KMS-11 (cell line): ENCODE measurements at regions not wholly inside any gene's neighbourhood (a gene's known extent, or its start where the extent isn't known, plus 50 kb on each side); places are given as distances from the start of the nearest gene placed in this dataset.

Source experiments
- H2AFZ ChIP-seq: fragments of 200-600 bp; sonication (generic); 2 replicates; pipeline ENCODE4 v1.6.1; 2016; ENCODE audit warnings: antibody characterized with exemption, mixed run types, low read depth
- H3K27ac ChIP-seq: fragments of 200-600 bp; sonication (generic); 2 replicates; pipeline ENCODE4 v1.6.1; 2016; ENCODE audit warnings: mild to moderate bottlenecking, mixed run types
- H3K27me3 ChIP-seq: fragments of 200-600 bp; sonication (generic); 2 replicates; pipeline ENCODE4 v1.6.1; 2017; ENCODE audit warnings: mild to moderate bottlenecking, low read depth, mixed run types, moderate library complexity; ENCODE audit not compliant: insufficient read depth
- H3K36me3 ChIP-seq: fragments of 200-600 bp; sonication (generic); 2 replicates; pipeline ENCODE4 v1.6.1; 2017; ENCODE audit warnings: mild to moderate bottlenecking, mixed run types; ENCODE audit not compliant: insufficient read depth
- H3K4me1 ChIP-seq: fragments of 200-600 bp; sonication (generic); 2 replicates; pipeline ENCODE4 v1.6.1; 2016; ENCODE audit warnings: mild to moderate bottlenecking, low read depth, mixed run types; ENCODE audit not compliant: poor library complexity, severe bottlenecking
- H3K4me2 ChIP-seq: fragments of 200-600 bp; sonication (generic); 2 replicates; pipeline ENCODE4 v1.7.0; 2016; ENCODE audit warnings: mild to moderate bottlenecking, mixed run types
- H3K4me3 ChIP-seq: fragments of 200-600 bp; sonication (generic); IDR thresholded peaks from 2 replicates; pipeline ENCODE4 v1.6.1; 2017; ENCODE audit warnings: low read depth, low read length, mixed read lengths; ENCODE audit not compliant: insufficient read depth
- H3K79me2 ChIP-seq: fragments of 200-600 bp; sonication (generic); 2 replicates; pipeline ENCODE4 v1.6.1; 2016; ENCODE audit warnings: low read depth, mixed run types; ENCODE audit not compliant: insufficient read depth
- H3K9ac ChIP-seq: fragments of 200-600 bp; sonication (generic); 2 replicates; pipeline ENCODE4 v1.6.1; 2016; ENCODE audit warnings: mild to moderate bottlenecking, mixed run types
- H4K20me1 ChIP-seq: fragments of 200-600 bp; sonication (generic); 2 replicates; pipeline ENCODE4 v1.6.1; 2016; ENCODE audit warnings: mild to moderate bottlenecking, mixed run types; ENCODE audit not compliant: insufficient read depth
- TF ChIP-seq, protein P1 (sequence below): fragments of 200-600 bp; sonication (generic); conservative IDR thresholded peaks from 2 replicates; pipeline ENCODE4 v1.6.1; 2017; ENCODE audit warnings: low read depth, mild to moderate bottlenecking, antibody characterized with exemption, low read length, moderate library complexity, mixed read lengths

DNA sequence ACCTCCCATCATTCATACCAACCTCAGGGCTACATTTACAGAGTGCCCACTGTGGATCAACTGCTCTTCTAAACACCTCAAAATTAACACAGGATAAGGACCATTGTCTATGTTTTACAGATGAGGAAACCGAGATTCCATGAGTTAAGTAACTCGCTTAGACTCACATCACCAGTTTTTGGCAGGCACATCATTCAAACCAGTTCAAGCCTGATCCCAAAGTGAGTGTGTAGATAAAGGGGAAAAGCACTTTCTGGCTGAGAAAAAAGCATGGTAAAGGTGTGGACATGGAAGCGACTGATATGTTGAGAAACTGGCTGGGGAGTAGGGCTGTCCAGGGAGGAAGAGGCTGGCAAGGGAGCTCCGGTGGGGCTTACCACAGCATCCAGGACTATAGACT, 193.7 kb upstream of the RORA start:
- H3K36me3 ChIP-seq = no peaks in the 10 kb centered on the region
- TF ChIP-seq, protein P1, sequence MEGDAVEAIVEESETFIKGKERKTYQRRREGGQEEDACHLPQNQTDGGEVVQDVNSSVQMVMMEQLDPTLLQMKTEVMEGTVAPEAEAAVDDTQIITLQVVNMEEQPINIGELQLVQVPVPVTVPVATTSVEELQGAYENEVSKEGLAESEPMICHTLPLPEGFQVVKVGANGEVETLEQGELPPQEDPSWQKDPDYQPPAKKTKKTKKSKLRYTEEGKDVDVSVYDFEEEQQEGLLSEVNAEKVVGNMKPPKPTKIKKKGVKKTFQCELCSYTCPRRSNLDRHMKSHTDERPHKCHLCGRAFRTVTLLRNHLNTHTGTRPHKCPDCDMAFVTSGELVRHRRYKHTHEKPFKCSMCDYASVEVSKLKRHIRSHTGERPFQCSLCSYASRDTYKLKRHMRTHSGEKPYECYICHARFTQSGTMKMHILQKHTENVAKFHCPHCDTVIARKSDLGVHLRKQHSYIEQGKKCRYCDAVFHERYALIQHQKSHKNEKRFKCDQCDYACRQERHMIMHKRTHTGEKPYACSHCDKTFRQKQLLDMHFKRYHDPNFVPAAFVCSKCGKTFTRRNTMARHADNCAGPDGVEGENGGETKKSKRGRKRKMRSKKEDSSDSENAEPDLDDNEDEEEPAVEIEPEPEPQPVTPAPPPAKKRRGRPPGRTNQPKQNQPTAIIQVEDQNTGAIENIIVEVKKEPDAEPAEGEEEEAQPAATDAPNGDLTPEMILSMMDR = no peak
- H3K9ac ChIP-seq = no peak overlapping the region
- H3K79me2 ChIP-seq = no peaks in the 10 kb centered on the region
- H3K27ac ChIP-seq = no peak overlapping the region
- no peak overlapping the region for H3K4me2 ChIP-seq
- no peaks in the 10 kb centered on the region for H3K27me3 ChIP-seq
- H3K4me3 ChIP-seq = no peak overlapping the region
- H3K4me1 ChIP-seq = no peaks in the 10 kb centered on the region
- H2AFZ ChIP-seq = no peak overlapping the region
- no peaks in the 10 kb centered on the region for H4K20me1 ChIP-seq

DNA sequence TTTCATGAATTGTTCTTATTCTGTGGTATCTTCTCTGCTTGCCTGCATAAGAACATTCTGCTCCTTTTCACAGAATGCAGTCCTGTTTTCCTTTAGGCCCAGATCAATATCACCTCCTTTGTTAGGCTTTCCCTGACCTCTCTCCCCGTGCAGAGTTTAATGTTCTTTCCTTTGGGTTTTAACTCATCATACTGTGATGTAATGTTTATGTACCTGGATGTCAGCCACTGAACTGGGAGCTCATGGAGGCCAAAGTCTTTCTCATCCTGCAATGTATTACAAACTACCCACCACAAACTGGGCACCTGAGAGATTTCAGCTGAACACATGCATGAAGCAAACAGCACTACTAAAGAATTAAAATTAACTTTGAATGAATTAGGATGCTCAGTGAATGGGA, 192.8 kb upstream of the RORA start:
- TF ChIP-seq, protein P1 = no peak
- no peaks in the 10 kb centered on the region for H4K20me1 ChIP-seq
- no peaks in the 10 kb centered on the region for H3K4me1 ChIP-seq
- H3K4me2 ChIP-seq = no peak overlapping the region
- H3K27me3 ChIP-seq = no peaks in the 10 kb centered on the region
- no peak overlapping the region for H3K27ac ChIP-seq
- H3K79me2 ChIP-seq = no peaks in the 10 kb centered on the region
- H2AFZ ChIP-seq = no peak overlapping the region
- no peak overlapping the region for H3K9ac ChIP-seq
- no peak overlapping the region for H3K4me3 ChIP-seq
- no peaks in the 10 kb centered on the region for H3K36me3 ChIP-seq

DNA sequence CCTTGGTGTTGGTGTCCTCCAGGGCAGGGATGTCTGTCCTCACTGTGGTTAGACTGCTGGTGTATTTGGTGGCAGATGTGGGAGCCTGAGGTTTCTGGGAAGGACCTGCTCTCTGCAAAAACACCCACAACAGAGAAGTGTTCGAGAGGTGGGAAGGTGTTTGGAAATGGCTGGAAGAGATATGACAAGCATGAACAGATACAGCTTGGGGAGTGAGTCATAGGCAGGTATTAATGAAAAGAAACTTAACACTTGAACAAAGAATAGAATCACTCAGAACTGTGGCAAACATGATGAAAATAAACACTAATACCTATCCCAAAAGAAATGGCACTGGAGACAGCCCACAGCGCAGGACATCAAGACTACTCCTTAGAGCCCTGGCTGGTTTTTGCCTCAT, 192.4 kb upstream of the RORA start:
- no peak overlapping the region for H3K9ac ChIP-seq
- H3K27ac ChIP-seq = no peak overlapping the region
- no peak overlapping the region for H3K4me3 ChIP-seq
- no peaks in the 10 kb centered on the region for H3K79me2 ChIP-seq
- no peaks in the 10 kb centered on the region for H3K36me3 ChIP-seq
- TF ChIP-seq, protein P1 = no peak
- H4K20me1 ChIP-seq = no peaks in the 10 kb centered on the region
- no peak overlapping the region for H2AFZ ChIP-seq
- H3K4me2 ChIP-seq = no peak overlapping the region
- H3K4me1 ChIP-seq = no peaks in the 10 kb centered on the region
- H3K27me3 ChIP-seq = no peaks in the 10 kb centered on the region

DNA sequence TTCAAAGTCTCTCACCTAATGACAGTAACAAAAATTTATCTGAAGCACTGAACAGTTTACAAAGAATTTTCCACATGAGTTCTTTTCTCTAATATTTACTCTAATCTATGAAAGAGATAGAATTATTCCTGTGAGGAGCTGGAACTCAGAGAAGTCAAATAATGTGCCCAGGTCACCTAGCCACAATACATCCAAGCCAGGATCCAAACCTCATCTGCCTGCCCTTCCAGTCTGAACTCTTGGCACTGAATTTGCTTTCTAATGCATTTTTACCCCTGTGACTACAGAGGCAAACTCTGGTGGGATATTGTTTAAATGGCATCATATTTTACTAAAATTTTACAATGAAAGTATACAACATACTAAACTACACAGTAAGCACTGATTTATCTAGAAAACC, 191.4 kb upstream of the RORA start:
- H3K4me1 ChIP-seq = no peaks in the 10 kb centered on the region
- H3K27ac ChIP-seq = no peak overlapping the region
- H3K4me2 ChIP-seq = no peak overlapping the region
- H3K79me2 ChIP-seq = no peaks in the 10 kb centered on the region
- no peaks in the 10 kb centered on the region for H3K36me3 ChIP-seq
- no peaks in the 10 kb centered on the region for H3K27me3 ChIP-seq
- TF ChIP-seq, protein P1 = no peak
- no peak overlapping the region for H3K4me3 ChIP-seq
- H4K20me1 ChIP-seq = no peaks in the 10 kb centered on the region
- no peak overlapping the region for H2AFZ ChIP-seq
- H3K9ac ChIP-seq = no peak overlapping the region
